GM19239 (cell line): ENCODE measurements at regions not wholly inside any gene's neighbourhood (a gene's known extent, or its start where the extent isn't known, plus 50 kb on each side); places are given as distances from the start of the nearest gene placed in this dataset.

Experiments used
- DNase-seq: peaks from one replicate; pipeline ENCODE4 v3.0.0; 2011; ENCODE audit warnings: low spot score; ENCODE audit not compliant: insufficient read length
- FAIRE-seq: peaks from 2 replicates; lab custom pipeline; 2011; peaks lifted over from hg19 to GRCh38; lab: Jason Lieb, UNC

- DNase-seq: no peak
- no peak for FAIRE-seq
Measured at GRCh38 chr4:14614840-14615239, 387.4 kb upstream of the CPEB2 start.

- no peak for FAIRE-seq
Measured at GRCh38 chr4:14615671-14616070, 386.6 kb upstream of the CPEB2 start.

GRCh38 chr4:14620567-14621141 is 381.6 kb upstream of the CPEB2 start:
- FAIRE-seq (no peak), DNase-seq (no peak)

More at GRCh38 chr4:14615671-14616070, 386.6 kb upstream of the CPEB2 start:
- no peak for DNase-seq

GRCh38 chr4:14621731-14622463 is 380.4 kb upstream of the CPEB2 start:
- DNase-seq (no peak), FAIRE-seq (no peak)

- FAIRE-seq (no peak), DNase-seq (no peak)
Measured at GRCh38 chr4:14627038-14627437, 375.2 kb upstream of the CPEB2 start.

GRCh38 chr4:14631806-14632440 is 370.4 kb upstream of the CPEB2 start:
- FAIRE-seq: no peak
- no peak for DNase-seq

GRCh38 chr4:14636563-14636962 is 365.7 kb upstream of the CPEB2 start:
- FAIRE-seq: no peak

GRCh38 chr4:14640476-14640875 is 361.8 kb upstream of the CPEB2 start:
- DNase-seq: no peak
- FAIRE-seq: no peak

More at GRCh38 chr4:14636563-14636962, 365.7 kb upstream of the CPEB2 start:
- no peak for DNase-seq

- no peak for DNase-seq
- no peak for FAIRE-seq
Measured at GRCh38 chr4:14641871-14642270, 360.4 kb upstream of the CPEB2 start.

GRCh38 chr4:14644580-14645282 is 357.6 kb upstream of the CPEB2 start:
- no peak for DNase-seq
- no peak for FAIRE-seq

- FAIRE-seq: no peak
- no peak for DNase-seq
Measured at GRCh38 chr4:14646831-14647230, 355.4 kb upstream of the CPEB2 start.

- FAIRE-seq (no peak), DNase-seq (no peak)
Measured at GRCh38 chr4:14650127-14650526, 352.2 kb upstream of the CPEB2 start.

GRCh38 chr4:14652522-14652921 is 349.8 kb upstream of the CPEB2 start:
- FAIRE-seq: no peak
- no peak for DNase-seq

GRCh38 chr4:14653338-14653737 is 348.9 kb upstream of the CPEB2 start:
- DNase-seq (no peak), FAIRE-seq (no peak)

- no peak for FAIRE-seq
- no peak for DNase-seq
Measured at GRCh38 chr4:14659286-14659685, 343.0 kb upstream of the CPEB2 start.

GRCh38 chr4:14667624-14668151 is 334.6 kb upstream of the CPEB2 start:
- no peak for FAIRE-seq
- DNase-seq: no peak

- FAIRE-seq (no peak), DNase-seq (no peak)
Measured at GRCh38 chr4:14668296-14668695, 334.0 kb upstream of the CPEB2 start.

- DNase-seq: no peak
- no peak for FAIRE-seq
Measured at GRCh38 chr4:14669371-14669770, 332.9 kb upstream of the CPEB2 start.

- DNase-seq (no peak), FAIRE-seq (no peak)
Measured at GRCh38 chr4:14671146-14671545, 331.1 kb upstream of the CPEB2 start.

- FAIRE-seq: no peak
- no peak for DNase-seq
Measured at GRCh38 chr4:14675279-14675985, 326.8 kb upstream of the CPEB2 start.
